Esophagus muscularis mucosa (tissue), 3 donors: ENCODE measurements at regions not wholly inside any gene's neighbourhood (a gene's known extent, or its start where the extent isn't known, plus 50 kb on each side); places are given as distances from the start of the nearest gene placed in this dataset.

Experiments
- POLR2AphosphoS5 ChIP-seq, 2 donors: sonication (generic); formaldehyde crosslinking; IDR thresholded peaks; one replicate each; pipeline ENCODE4 v1.6.1; 2017; ENCODE audit warnings: antibody characterized with exemption in 2 of 2
- TF ChIP-seq, protein P1 (sequence below), 3 experiments: fragments of 200-600 bp in 2 of 3; fragments of 450-650 bp in 1 of 3; sonication (generic) in 2 of 3; IDR thresholded peaks; one replicate each; pipeline ENCODE4 v1.5.1; 2017 to 2019; ENCODE audit warnings: antibody characterized with exemption in 3 of 3, mild to moderate bottlenecking in 2 of 3, moderate library complexity in 1 of 3

DNA sequence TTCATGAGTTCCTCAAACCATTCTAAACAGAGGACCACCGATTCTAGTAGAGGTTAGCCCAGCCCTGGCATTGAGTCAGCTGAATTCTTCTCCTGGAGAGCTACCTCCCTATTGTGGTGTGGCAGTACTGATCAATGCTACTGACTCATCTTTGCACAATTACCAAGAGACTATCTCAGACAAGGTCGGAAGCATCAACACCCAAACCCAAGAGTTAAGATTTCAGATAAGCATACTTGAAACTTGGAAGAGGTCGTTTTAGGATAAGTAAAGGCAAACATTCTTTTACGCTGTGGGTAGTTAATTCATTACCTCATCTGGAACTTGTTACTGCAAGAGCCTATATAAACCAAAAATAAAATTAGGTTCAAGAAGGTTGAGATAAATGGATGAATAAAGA lies 154.6 kb upstream of the NRBF2 start:
- no peak for TF ChIP-seq POLR2AphosphoS5 (IDR thresholded peaks at IDR 0.05)
- TF ChIP-seq, protein P1, sequence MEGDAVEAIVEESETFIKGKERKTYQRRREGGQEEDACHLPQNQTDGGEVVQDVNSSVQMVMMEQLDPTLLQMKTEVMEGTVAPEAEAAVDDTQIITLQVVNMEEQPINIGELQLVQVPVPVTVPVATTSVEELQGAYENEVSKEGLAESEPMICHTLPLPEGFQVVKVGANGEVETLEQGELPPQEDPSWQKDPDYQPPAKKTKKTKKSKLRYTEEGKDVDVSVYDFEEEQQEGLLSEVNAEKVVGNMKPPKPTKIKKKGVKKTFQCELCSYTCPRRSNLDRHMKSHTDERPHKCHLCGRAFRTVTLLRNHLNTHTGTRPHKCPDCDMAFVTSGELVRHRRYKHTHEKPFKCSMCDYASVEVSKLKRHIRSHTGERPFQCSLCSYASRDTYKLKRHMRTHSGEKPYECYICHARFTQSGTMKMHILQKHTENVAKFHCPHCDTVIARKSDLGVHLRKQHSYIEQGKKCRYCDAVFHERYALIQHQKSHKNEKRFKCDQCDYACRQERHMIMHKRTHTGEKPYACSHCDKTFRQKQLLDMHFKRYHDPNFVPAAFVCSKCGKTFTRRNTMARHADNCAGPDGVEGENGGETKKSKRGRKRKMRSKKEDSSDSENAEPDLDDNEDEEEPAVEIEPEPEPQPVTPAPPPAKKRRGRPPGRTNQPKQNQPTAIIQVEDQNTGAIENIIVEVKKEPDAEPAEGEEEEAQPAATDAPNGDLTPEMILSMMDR (IDR thresholded peaks at IDR 0.05): no peak
